Endothelial cell (in vitro differentiated cells): ENCODE measurements at regions not wholly inside any gene's neighbourhood (a gene's known extent, or its start where the extent isn't known, plus 50 kb on each side); places are given as distances from the start of the nearest gene placed in this dataset.

Source experiments
- DNase-seq: peaks from one replicate; pipeline ENCODE4 v3.0.0; 2021; ENCODE audit warnings: low spot score
- H3K27ac Mint-ChIP-seq: one replicate; pipeline ENCODE4 v1.8.0; 2021; ENCODE audit warnings: mixed read lengths, inconsistent platforms; ENCODE audit not compliant: unreplicated experiment
- H3K27me3 Mint-ChIP-seq: one replicate; pipeline ENCODE4 v1.8.0; 2021; ENCODE audit warnings: mild to moderate bottlenecking, moderate library complexity, mixed read lengths, inconsistent platforms; ENCODE audit not compliant: unreplicated experiment
- H3K36me3 Mint-ChIP-seq: one replicate; pipeline ENCODE4 v1.8.0; 2021; ENCODE audit warnings: mild to moderate bottlenecking, low read depth, mixed read lengths, inconsistent platforms; ENCODE audit not compliant: unreplicated experiment
- H3K4me1 Mint-ChIP-seq: one replicate; pipeline ENCODE4 v1.8.0; 2021; ENCODE audit warnings: mild to moderate bottlenecking, mixed read lengths, inconsistent platforms; ENCODE audit not compliant: unreplicated experiment
- H3K4me3 Mint-ChIP-seq: one replicate; pipeline ENCODE4 v1.8.0; 2021; ENCODE audit warnings: mild to moderate bottlenecking, mixed read lengths, inconsistent platforms; ENCODE audit not compliant: unreplicated experiment
- H3K9me3 Mint-ChIP-seq: one replicate; pipeline ENCODE4 v1.8.0; 2021; ENCODE audit warnings: mixed read lengths, inconsistent platforms; ENCODE audit not compliant: unreplicated experiment
- TF ChIP-seq, protein P1 (sequence below): fragments of 200-600 bp; sonication (generic); IDR thresholded peaks from one replicate; pipeline ENCODE4 v1.5.0; 2021; ENCODE audit warnings: antibody characterized with exemption; ENCODE audit not compliant: unreplicated experiment

DNA sequence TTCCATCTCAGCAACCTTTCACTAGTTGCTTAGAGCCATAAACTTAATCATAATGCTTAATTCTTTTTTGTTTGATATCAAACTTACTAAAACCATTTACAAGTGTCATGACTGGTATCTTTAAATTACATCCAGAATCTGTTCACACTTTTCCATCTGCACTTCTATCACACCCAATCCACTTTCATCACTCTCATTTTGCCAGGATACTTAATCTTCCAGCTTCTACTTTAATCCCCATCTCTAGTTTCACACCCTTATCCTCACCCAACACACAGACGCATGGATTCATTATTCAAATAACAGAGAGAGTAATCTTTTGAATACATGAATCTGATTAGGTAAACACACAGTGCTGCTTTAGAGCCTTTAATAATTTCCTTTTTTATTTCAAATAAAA lies 828.4 kb downstream of the HACE1 start:
- TF ChIP-seq, protein P1, sequence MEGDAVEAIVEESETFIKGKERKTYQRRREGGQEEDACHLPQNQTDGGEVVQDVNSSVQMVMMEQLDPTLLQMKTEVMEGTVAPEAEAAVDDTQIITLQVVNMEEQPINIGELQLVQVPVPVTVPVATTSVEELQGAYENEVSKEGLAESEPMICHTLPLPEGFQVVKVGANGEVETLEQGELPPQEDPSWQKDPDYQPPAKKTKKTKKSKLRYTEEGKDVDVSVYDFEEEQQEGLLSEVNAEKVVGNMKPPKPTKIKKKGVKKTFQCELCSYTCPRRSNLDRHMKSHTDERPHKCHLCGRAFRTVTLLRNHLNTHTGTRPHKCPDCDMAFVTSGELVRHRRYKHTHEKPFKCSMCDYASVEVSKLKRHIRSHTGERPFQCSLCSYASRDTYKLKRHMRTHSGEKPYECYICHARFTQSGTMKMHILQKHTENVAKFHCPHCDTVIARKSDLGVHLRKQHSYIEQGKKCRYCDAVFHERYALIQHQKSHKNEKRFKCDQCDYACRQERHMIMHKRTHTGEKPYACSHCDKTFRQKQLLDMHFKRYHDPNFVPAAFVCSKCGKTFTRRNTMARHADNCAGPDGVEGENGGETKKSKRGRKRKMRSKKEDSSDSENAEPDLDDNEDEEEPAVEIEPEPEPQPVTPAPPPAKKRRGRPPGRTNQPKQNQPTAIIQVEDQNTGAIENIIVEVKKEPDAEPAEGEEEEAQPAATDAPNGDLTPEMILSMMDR = no peak
- H3K4me1 Mint-ChIP-seq = no peaks in the 10 kb centered on the region
- no peaks in the 10 kb centered on the region for H3K36me3 Mint-ChIP-seq
- H3K4me3 Mint-ChIP-seq = no peak overlapping the region
- DNase-seq = no peak
- no peaks in the 10 kb centered on the region for H3K9me3 Mint-ChIP-seq
- no peaks in the 10 kb centered on the region for H3K27me3 Mint-ChIP-seq
- no peak overlapping the region for H3K27ac Mint-ChIP-seq

- Mint-ChIP-seq H3K4me3 (no peak overlapping the region), H3K36me3 (no peaks in the 10 kb centered on the region), H3K4me1 (no peaks in the 10 kb centered on the region), H3K27ac (no peak overlapping the region), H3K9me3 (no peaks in the 10 kb centered on the region), H3K27me3 (no peaks in the 10 kb centered on the region)
- TF ChIP-seq, protein P1 = no peak
- DNase-seq = no peak
These were observed 837.6 kb downstream of the HACE1 start for GRCh38 chr6:104022126-104022525.

DNA sequence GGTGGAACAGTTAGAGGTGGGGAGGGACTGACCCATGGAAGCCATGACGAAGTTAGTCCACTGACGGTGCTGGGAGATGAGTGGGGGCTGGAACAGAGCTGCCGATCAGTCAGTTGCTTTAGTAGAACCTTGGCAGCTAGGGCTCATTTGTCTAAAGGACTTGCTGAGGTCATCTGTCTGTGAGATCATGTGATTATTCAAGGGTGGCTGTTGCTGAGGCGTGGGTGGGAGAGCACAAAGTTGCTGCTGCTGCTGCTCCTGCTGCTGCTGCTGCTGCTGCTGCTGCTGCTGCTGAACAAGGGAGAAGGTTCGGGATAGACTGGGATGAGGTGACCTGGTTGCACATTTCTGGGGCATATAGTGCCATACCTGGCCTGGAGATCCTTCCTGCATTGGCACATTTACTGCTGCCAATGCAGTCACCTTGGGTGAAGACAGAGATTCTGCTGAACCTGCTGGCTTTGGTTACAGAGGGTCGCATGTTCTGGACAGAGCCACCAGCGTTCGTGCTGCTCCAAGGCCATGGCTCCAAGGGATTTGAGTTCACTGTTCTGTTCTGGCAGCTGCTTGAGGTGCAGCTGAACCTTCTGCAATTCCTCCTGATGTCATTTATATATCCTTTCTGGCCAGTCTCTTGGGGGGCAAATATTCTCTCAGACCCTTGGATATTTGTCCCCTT lies 840.5 kb downstream of the HACE1 start:
- H3K9me3 Mint-ChIP-seq = no peaks in the 10 kb centered on the region
- no peak overlapping the region for H3K27ac Mint-ChIP-seq
- H3K36me3 Mint-ChIP-seq = no peaks in the 10 kb centered on the region

GRCh38 chr6:104017410-104018381 lies 842.0 kb downstream of the HACE1 start:
- no peak for DNase-seq
- Mint-ChIP-seq H3K4me1 (no peaks in the 10 kb centered on the region), H3K36me3 (no peaks in the 10 kb centered on the region), H3K9me3 (no peaks in the 10 kb centered on the region), H3K27ac (no peak overlapping the region), H3K4me3 (no peak overlapping the region), H3K27me3 (no peaks in the 10 kb centered on the region)
- TF ChIP-seq, protein P1 = no peak

More for the DNA sequence above, 840.5 kb downstream of the HACE1 start:
- Mint-ChIP-seq H3K4me1 (no peaks in the 10 kb centered on the region), H3K4me3 (no peak overlapping the region), H3K27me3 (no peaks in the 10 kb centered on the region)
- TF ChIP-seq, protein P1 = no peak
- no peak for DNase-seq
